Stimulated activated CD4-positive, alpha-beta T cell treated with anti-CD3 and anti-CD28 coated beads, Interleukin-15, amount 100 ng/mL, for 24 hours (primary cell): ENCODE measurements at regions not wholly inside any gene's neighbourhood (a gene's known extent, or its start where the extent isn't known, plus 50 kb on each side); places are given as distances from the start of the nearest gene placed in this dataset.

Source experiments
- DNase-seq: peaks from one replicate; pipeline ENCODE4 v3.0.0-alpha.2; 2020

GRCh38 chr5:30117135-30117534 lies 1076.4 kb upstream of the CDH6 start:
- DNase-seq: no peak

GRCh38 chr5:30113542-30113941 lies 1079.9 kb upstream of the CDH6 start:
- DNase-seq: no peak

- DNase-seq: no peak
These were observed 1080.6 kb upstream of the CDH6 start for GRCh38 chr5:30112867-30113266.

GRCh38 chr5:30108051-30108450 lies 1085.4 kb upstream of the CDH6 start:
- no peak for DNase-seq

- DNase-seq: no peak
These were observed 1086.9 kb upstream of the CDH6 start for GRCh38 chr5:30106596-30106995.

- no peak for DNase-seq
These were observed 1088.5 kb upstream of the CDH6 start for GRCh38 chr5:30104872-30105596.

GRCh38 chr5:30103452-30104202 lies 1089.9 kb upstream of the CDH6 start:
- no peak for DNase-seq

GRCh38 chr5:30103052-30103451 lies 1090.4 kb upstream of the CDH6 start:
- no peak for DNase-seq

- no peak for DNase-seq
These were observed 1091.3 kb upstream of the CDH6 start for GRCh38 chr5:30102185-30102584.

GRCh38 chr5:30100929-30101328 lies 1092.6 kb upstream of the CDH6 start:
- DNase-seq: no peak

GRCh38 chr5:30100148-30100713 lies 1093.3 kb upstream of the CDH6 start:
- DNase-seq: no peak

GRCh38 chr5:30099634-30100033 lies 1093.9 kb upstream of the CDH6 start:
- DNase-seq: no peak

GRCh38 chr5:30098940-30099339 lies 1094.5 kb upstream of the CDH6 start:
- no peak for DNase-seq

GRCh38 chr5:30092548-30092947 lies 1100.9 kb upstream of the CDH6 start:
- no peak for DNase-seq

GRCh38 chr5:30069441-30070263 lies 1123.8 kb upstream of the CDH6 start:
- no peak for DNase-seq

GRCh38 chr5:30063503-30063902 lies 1130.0 kb upstream of the CDH6 start:
- DNase-seq: no peak

GRCh38 chr5:30051976-30052375 lies 1141.5 kb upstream of the CDH6 start:
- DNase-seq: no peak

GRCh38 chr5:30050056-30050815 lies 1143.2 kb upstream of the CDH6 start:
- no peak for DNase-seq

GRCh38 chr5:30042677-30043076 lies 1150.8 kb upstream of the CDH6 start:
- no peak for DNase-seq

- no peak for DNase-seq
These were observed 1151.6 kb upstream of the CDH6 start for GRCh38 chr5:30041831-30042385.

GRCh38 chr5:30041291-30041690 lies 1152.2 kb upstream of the CDH6 start:
- no peak for DNase-seq

GRCh38 chr5:30040488-30041118 lies 1152.9 kb upstream of the CDH6 start:
- peak; percentile 6 for DNase-seq
